ENCODE measurements at regions not wholly inside any gene's neighbourhood (a gene's known extent, or its start where the extent isn't known, plus 50 kb on each side); places are given as distances from the start of the nearest gene placed in this dataset.

DNA sequence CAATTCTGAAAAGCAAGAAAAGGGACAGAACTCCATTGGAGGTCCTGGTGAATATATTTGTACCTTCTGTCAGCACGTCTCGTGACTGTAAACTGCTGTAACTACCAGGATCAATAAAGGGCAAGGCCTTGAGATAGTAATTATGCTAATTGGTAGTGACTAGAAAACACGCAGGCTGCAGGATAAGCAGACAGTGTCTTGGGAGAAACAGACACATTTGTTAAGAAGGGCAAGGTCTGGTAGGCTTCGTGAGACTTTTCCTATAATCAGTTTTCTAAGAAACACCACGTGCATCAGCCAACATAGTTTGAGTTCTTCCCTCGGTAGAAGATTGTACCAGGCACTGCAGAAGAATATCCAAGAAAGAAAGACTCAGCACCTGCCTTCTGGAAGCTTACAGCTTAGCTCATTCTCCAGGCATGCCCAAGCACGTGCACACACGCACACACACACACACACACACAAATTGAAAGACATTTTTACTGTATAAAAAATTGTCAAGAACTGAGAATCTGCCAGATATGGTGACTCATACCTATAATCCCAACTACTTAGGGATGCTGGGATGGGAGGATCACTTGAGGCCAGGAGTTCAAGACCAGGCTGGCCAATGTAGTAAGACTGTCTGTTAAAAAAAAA is 167.0 kb upstream of the SASH1 start:
- Histone ChIP-seq H3K4me2 (ENCODE audit: insufficient read depth in 1 of 2, low read depth in 2 of 2, low read length in 2 of 2) (no peak overlapping the region), H3K4ac (replicated peaks; ENCODE audit: insufficient read length, low read depth, low read length) (no peak overlapping the region), H3K27ac (ENCODE audit: low read depth, low read length) (no peak overlapping the region), H4K91ac (replicated peaks; ENCODE audit: insufficient read length, low read length) (no peak overlapping the region), H3K18ac (ENCODE audit: extremely low read depth, low read length) (no peak overlapping the region), H3K4me3 (ENCODE audit: extremely low read depth in 1 of 4, insufficient read depth in 2 of 4, low read depth in 3 of 4, low read length in 4 of 4) (no peak overlapping the region), H2BK12ac (ENCODE audit: low read depth, low read length) (no peak overlapping the region), H3K23ac (ENCODE audit: insufficient read length) (no peak overlapping the region), H2AFZ (ENCODE audit: low read length) (no peak overlapping the region), H3K79me2 (ENCODE audit: control insufficient read depth in 1 of 2, insufficient read depth in 2 of 2, low read length in 2 of 2) (no peaks in the 10 kb centered on the region), H3K9me3 (ENCODE audit: insufficient read depth in 2 of 2, low read depth in 1 of 2, low read length in 1 of 2) (peaks cover 0 to 6% of the 10 kb centered on the region in 2 experiments; a peak in 1 of 4 replicates), H3K79me1 (ENCODE audit: low read depth, low read length) (no peaks in the 10 kb centered on the region), H2BK15ac (ENCODE audit: low read length) (no peak overlapping the region), H4K20me1 (replicated peaks in 1 of 2; ENCODE audit: control insufficient read depth in 1 of 2, insufficient read depth in 2 of 2, low read length in 2 of 2) (no peaks in the 10 kb centered on the region), H2AK5ac (ENCODE audit: low read depth, low read length) (no peak overlapping the region), H3K23me2 (ENCODE audit: low read depth, low read length) (no peaks in the 10 kb centered on the region), H3K27me3 (replicated peaks in 1 of 4; ENCODE audit: control insufficient read depth in 3 of 4, extremely low read depth in 1 of 4, insufficient read depth in 3 of 4, low read length in 3 of 4) (no peaks in the 10 kb centered on the region), H4K8ac (ENCODE audit: extremely low read depth, insufficient read depth, low read length) (no peak overlapping the region), H2BK20ac (ENCODE audit: low read length) (no peak overlapping the region), H3K36me3 (ENCODE audit: control insufficient read depth in 2 of 4, insufficient read depth in 4 of 4, low read length in 3 of 4) (no peaks in the 10 kb centered on the region), H2BK120ac (replicated peaks; ENCODE audit: low read depth, low read length) (no peak overlapping the region), H3K9ac (replicated peaks in 1 of 4; ENCODE audit: extremely low read depth in 1 of 4, low read depth in 3 of 4, low read length in 3 of 4) (no peak overlapping the region), H3K4me1 (replicated peaks in 1 of 4; ENCODE audit: control insufficient read depth in 3 of 4, insufficient read depth in 4 of 4, low read length in 3 of 4) (peaks cover 0 to 4% (median 1%) of the 10 kb centered on the region in 4 experiments; a peak in 3 of 7 replicates), H4K5ac (ENCODE audit: insufficient read length, low read depth, low read length) (no peak overlapping the region), H3K56ac (replicated peaks; ENCODE audit: insufficient read length, low read depth, low read length) (no peak overlapping the region), H2BK5ac (ENCODE audit: low read depth, low read length) (no peak overlapping the region; the same call in 1 of the 2 replicates), H3K14ac (ENCODE audit: insufficient read length) (no peak overlapping the region)
- WGBS, 2 experiments (ENCODE audit: extremely low coverage in 1 of 2, insufficient coverage in 1 of 2, insufficient read length in 1 of 2, insufficient replicate concordance in 2 of 2, low coverage in 1 of 2, low lambda C conversion rate in 2 of 2, missing lambda C conversion rate in 1 of 2): 89% methylated on average over 8 of the region's 8 CpGs; no CpG with 5 or more reads in 1 of the 2 experiments
- no peak for DNase-seq (ENCODE audit: low read depth in 1 of 2, low spot score in 2 of 2)
- ChIA-PET CTCF (ENCODE audit: partially characterized antibody) (interaction anchor here (0.7 to 3.2 kb wide), 22 partner anchors 10 to 784 kb away, joined by 3 to 25 read pairs (median 4); no protein-coding TSS in a partner anchor), POLR2A (ENCODE audit: partially characterized antibody) (no interaction called here)
- no peak for FAIRE-seq
- TF ChIP-seq ZNF274 (IDR thresholded peaks at IDR 0.05; ENCODE audit: borderline replicate concordance, extremely low read depth, low read length): no peak
- no peak for TF ChIP-seq KDM4A (IDR thresholded peaks at IDR 0.05; ENCODE audit: low read depth, low read length, severe bottlenecking)
- TF ChIP-seq, protein P1, sequence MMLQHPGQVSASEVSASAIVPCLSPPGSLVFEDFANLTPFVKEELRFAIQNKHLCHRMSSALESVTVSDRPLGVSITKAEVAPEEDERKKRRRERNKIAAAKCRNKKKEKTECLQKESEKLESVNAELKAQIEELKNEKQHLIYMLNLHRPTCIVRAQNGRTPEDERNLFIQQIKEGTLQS (IDR thresholded peaks at IDR 0.05; ENCODE audit: insufficient read depth, low read depth, low read length): no peak
- no peak for TF ChIP-seq POU5F1 (IDR thresholded peaks at IDR 0.05; ENCODE audit: low read depth, low read length)
- TF ChIP-seq, protein P2, sequence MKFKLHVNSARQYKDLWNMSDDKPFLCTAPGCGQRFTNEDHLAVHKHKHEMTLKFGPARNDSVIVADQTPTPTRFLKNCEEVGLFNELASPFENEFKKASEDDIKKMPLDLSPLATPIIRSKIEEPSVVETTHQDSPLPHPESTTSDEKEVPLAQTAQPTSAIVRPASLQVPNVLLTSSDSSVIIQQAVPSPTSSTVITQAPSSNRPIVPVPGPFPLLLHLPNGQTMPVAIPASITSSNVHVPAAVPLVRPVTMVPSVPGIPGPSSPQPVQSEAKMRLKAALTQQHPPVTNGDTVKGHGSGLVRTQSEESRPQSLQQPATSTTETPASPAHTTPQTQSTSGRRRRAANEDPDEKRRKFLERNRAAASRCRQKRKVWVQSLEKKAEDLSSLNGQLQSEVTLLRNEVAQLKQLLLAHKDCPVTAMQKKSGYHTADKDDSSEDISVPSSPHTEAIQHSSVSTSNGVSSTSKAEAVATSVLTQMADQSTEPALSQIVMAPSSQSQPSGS (IDR thresholded peaks at IDR 0.05; ENCODE audit: low read length): no peak
- TF ChIP-seq TEAD4 (IDR thresholded peaks at IDR 0.05; ENCODE audit: low read depth, low read length): no peak
- no peak for TF ChIP-seq SAP30 (IDR thresholded peaks at IDR 0.05; ENCODE audit: insufficient read depth, insufficient replicate concordance, low read length)
- TF ChIP-seq RBBP5 (IDR thresholded peaks at IDR 0.05; ENCODE audit: borderline replicate concordance, low read depth, low read length): no peak
- TF ChIP-seq MAX (IDR thresholded peaks at IDR 0.05): no peak
- no peak for TF ChIP-seq BACH1 (IDR thresholded peaks at IDR 0.05; ENCODE audit: low read length)
- no peak for TF ChIP-seq GABPA (IDR thresholded peaks at IDR 0.05; ENCODE audit: borderline replicate concordance, insufficient read depth, low read length)

Measured in H1 (cell line).